Loucy (cell line): ENCODE measurements at regions not wholly inside any gene's neighbourhood (a gene's known extent, or its start where the extent isn't known, plus 50 kb on each side); places are given as distances from the start of the nearest gene placed in this dataset.

Experiments
- EZH2phosphoT487 ChIP-seq: fragments of 200-600 bp; IDR thresholded peaks from 2 replicates; pipeline ENCODE4 v1.6.1; 2018; ENCODE audit warnings: antibody characterized with exemption, mild to moderate bottlenecking, moderate library complexity, borderline replicate concordance
- TF ChIP-seq, protein P1 (sequence below): fragments of 200-600 bp; sonication (generic); conservative IDR thresholded peaks from 2 replicates; pipeline ENCODE4 v1.5.1; 2014; ENCODE audit warnings: mild to moderate bottlenecking, antibody characterized with exemption, low read length

DNA sequence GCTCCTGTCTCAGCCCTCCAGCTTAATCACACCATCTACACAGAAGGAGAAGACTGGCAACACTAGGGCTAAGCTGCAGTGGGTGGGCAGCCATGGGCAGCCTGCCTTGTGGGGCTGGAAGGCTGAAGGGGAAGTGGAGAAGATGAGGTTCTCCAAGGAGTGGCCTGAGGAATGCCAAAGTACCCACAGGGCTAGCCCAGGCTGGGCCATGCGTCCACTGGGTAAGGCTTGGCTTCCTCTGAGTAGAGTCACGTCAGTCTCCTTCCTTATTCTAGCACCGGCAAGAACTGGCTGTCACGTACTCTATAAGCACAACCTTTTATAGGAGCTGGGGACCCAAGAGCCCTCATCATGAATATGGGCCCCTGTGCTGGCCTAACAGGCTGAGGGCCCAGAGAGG, 110.6 kb upstream of the SIRPA start:
- TF ChIP-seq, protein P1, sequence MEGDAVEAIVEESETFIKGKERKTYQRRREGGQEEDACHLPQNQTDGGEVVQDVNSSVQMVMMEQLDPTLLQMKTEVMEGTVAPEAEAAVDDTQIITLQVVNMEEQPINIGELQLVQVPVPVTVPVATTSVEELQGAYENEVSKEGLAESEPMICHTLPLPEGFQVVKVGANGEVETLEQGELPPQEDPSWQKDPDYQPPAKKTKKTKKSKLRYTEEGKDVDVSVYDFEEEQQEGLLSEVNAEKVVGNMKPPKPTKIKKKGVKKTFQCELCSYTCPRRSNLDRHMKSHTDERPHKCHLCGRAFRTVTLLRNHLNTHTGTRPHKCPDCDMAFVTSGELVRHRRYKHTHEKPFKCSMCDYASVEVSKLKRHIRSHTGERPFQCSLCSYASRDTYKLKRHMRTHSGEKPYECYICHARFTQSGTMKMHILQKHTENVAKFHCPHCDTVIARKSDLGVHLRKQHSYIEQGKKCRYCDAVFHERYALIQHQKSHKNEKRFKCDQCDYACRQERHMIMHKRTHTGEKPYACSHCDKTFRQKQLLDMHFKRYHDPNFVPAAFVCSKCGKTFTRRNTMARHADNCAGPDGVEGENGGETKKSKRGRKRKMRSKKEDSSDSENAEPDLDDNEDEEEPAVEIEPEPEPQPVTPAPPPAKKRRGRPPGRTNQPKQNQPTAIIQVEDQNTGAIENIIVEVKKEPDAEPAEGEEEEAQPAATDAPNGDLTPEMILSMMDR = no peak
- TF ChIP-seq EZH2phosphoT487 = no peak
